CD14-positive monocyte (primary cell): ENCODE measurements at regions not wholly inside any gene's neighbourhood (a gene's known extent, or its start where the extent isn't known, plus 50 kb on each side); places are given as distances from the start of the nearest gene placed in this dataset.
"Not testable (repeated sequence)": the region's sequence is repeated elsewhere in the genome, so short reads cannot be mapped to it uniquely, and the experiment has no call there.

Source experiments
- DNase-seq, 3 donors: peaks; one replicate each; pipeline ENCODE4 v3.0.0-alpha.2; 2011 to 2022
- H2AFZ ChIP-seq: 2 replicates; pipeline ENCODE4 v1.6.0; 2012; ENCODE audit warnings: mild to moderate bottlenecking, low read depth, low read length, inconsistent platforms; ENCODE audit not compliant: insufficient read depth, poor library complexity, severe bottlenecking
- H3K27ac ChIP-seq, 2 donors: 1 replicate in 1 of 2; 2 replicates in 1 of 2; pipeline ENCODE4 v1.5.1; 2012 to 2013; ENCODE audit warnings: low read length in 2 of 2, control low read depth in 1 of 2, inconsistent platforms in 1 of 2, low read depth in 1 of 2, mild to moderate bottlenecking in 1 of 2
- H3K27me3 ChIP-seq, 2 donors: one replicate each; pipeline versions ENCODE4 v1.6.0 to v1.6.1; 2011 to 2013; ENCODE audit warnings: low read length in 2 of 2; ENCODE audit not compliant: control insufficient read depth in 2 of 2, insufficient read depth in 2 of 2
- H3K36me3 ChIP-seq, 2 donors: replicated peaks in 1 of 2; 1 replicate in 1 of 2; 2 replicates in 1 of 2; pipeline versions ENCODE4 v1.5.1 to v1.6.1; 2012 to 2013; ENCODE audit warnings: low read length in 2 of 2, control low read depth in 1 of 2, inconsistent platforms in 1 of 2, mild to moderate bottlenecking in 1 of 2; ENCODE audit not compliant: insufficient read depth in 2 of 2, control insufficient read depth in 1 of 2
- H3K4me1 ChIP-seq, 2 donors: 1 replicate in 1 of 2; 2 replicates in 1 of 2; pipeline versions ENCODE4 v1.5.1 to v1.6.1; 2012 to 2013; ENCODE audit warnings: low read length in 2 of 2, control low read depth in 1 of 2, inconsistent platforms in 1 of 2, mild to moderate bottlenecking in 1 of 2, moderate library complexity in 1 of 2; ENCODE audit not compliant: insufficient read depth in 2 of 2, control insufficient read depth in 1 of 2
- H3K4me2 ChIP-seq: replicated peaks from 2 replicates; pipeline ENCODE3; 2012; ENCODE audit warnings: low read length, moderate library complexity, mild to moderate bottlenecking; ENCODE audit not compliant: poor library complexity, severe bottlenecking; ENCODE audit errors: extremely low read depth
- H3K4me3 ChIP-seq, 3 experiments: fragments of 200-600 bp in 1 of 3; sonication (generic) in 1 of 3; replicated peaks in 1 of 3; 1 replicate in 2 of 3; 2 replicates in 1 of 3; pipeline ENCODE4 v1.5.1; 2011 to 2013; ENCODE audit warnings: low read length in 3 of 3, mild to moderate bottlenecking in 3 of 3, control low read depth in 2 of 3, low read depth in 2 of 3, inconsistent platforms in 1 of 3, moderate library complexity in 1 of 3
- H3K79me2 ChIP-seq: 2 replicates; pipeline ENCODE4 v1.6.0; 2012; ENCODE audit warnings: mild to moderate bottlenecking, control low read depth, inconsistent platforms, low read length, moderate library complexity; ENCODE audit not compliant: insufficient read depth
- H3K9ac ChIP-seq: 2 replicates; pipeline ENCODE4 v1.6.0; 2017; ENCODE audit warnings: low read length, mild to moderate bottlenecking; ENCODE audit not compliant: insufficient read depth, poor library complexity, severe bottlenecking
- H3K9me3 ChIP-seq, 2 donors: replicated peaks in 1 of 2; 1 replicate in 1 of 2; 2 replicates in 1 of 2; pipeline versions ENCODE4 v1.5.1 to v1.6.1; 2012 to 2013; ENCODE audit warnings: low read length in 2 of 2, control low read depth in 1 of 2; ENCODE audit not compliant: control insufficient read depth in 1 of 2, insufficient read depth in 1 of 2
- H4K20me1 ChIP-seq: 2 replicates; pipeline ENCODE4 v1.6.0; 2012; ENCODE audit warnings: mild to moderate bottlenecking, low read length, control low read depth, moderate library complexity; ENCODE audit not compliant: insufficient read depth
- H3K27ac Mint-ChIP-seq, 7 donors: one replicate each; pipeline ENCODE4 v1.8.0; 2020; ENCODE audit warnings: mild to moderate bottlenecking in 7 of 7, mixed read lengths in 7 of 7, moderate library complexity in 6 of 7, inconsistent platforms in 2 of 7
- H3K27me3 Mint-ChIP-seq, 3 donors: one replicate each; pipeline ENCODE4 v1.8.0; 2021 to 2022; ENCODE audit warnings: low read depth in 3 of 3, mild to moderate bottlenecking in 3 of 3, mixed read lengths in 3 of 3, moderate library complexity in 3 of 3, inconsistent platforms in 1 of 3
- H3K36me3 Mint-ChIP-seq, 2 donors: one replicate each; pipeline ENCODE4 v1.8.0; 2020; ENCODE audit warnings: mixed read lengths in 2 of 2, inconsistent platforms in 1 of 2, mild to moderate bottlenecking in 1 of 2
- H3K4me1 Mint-ChIP-seq: one replicate; pipeline ENCODE4 v1.8.0; 2020; ENCODE audit warnings: mild to moderate bottlenecking, mixed read lengths
- H3K4me3 Mint-ChIP-seq, 2 donors: one replicate each; pipeline ENCODE4 v1.8.0; 2020; ENCODE audit warnings: mild to moderate bottlenecking in 2 of 2, mixed read lengths in 2 of 2, moderate library complexity in 1 of 2
- H3K9me3 Mint-ChIP-seq, 7 donors: one replicate each; pipeline ENCODE4 v1.8.0; 2020 to 2022; ENCODE audit warnings: mixed read lengths in 7 of 7, mild to moderate bottlenecking in 6 of 7, moderate library complexity in 6 of 7, inconsistent platforms in 2 of 7
- WGBS: methylation state at CpG from one replicate; pipeline ENCODE4 v1.1.5; 2013; ENCODE audit warnings: missing lambda C conversion rate; ENCODE audit not compliant: insufficient coverage; 5-methylcytosine and 5-hydroxymethylcytosine counted together
- intact Hi-C, 2 donors: fragments of 100-400 bp; cut with micrococcal nuclease; formaldehyde crosslinking; loops; one replicate each; pipeline versions ENCODE4 v1.15.0 to v1.15.1; 2023
- TF ChIP-seq, protein P1 (sequence below): fragments of 200-600 bp; IDR thresholded peaks from one replicate; pipeline ENCODE4 v1.8.0; 2022; ENCODE audit warnings: antibody characterized with exemption, mild to moderate bottlenecking

DNA sequence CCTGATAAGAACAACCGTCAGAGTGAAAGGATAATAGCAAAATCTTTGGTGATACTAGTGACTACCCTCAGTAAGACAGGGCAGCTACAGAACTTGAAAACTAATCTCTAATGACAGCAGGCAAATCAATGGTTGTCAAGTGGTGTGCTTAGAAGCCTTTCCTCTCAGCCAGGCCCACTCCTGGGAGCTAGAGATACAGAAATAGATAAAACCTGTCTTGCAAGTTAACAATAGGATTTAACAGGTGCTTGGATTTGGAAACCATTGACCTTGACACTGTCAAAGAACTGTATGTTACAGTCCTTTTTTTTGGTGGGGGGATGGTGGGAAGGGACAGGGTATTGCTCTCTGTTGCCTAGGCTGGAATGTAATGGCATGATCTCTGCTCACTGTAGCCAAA is 118.6 kb downstream of the BASP1 start:
- no CpG with 5 or more reads among the region's 1 CpG for WGBS
- H3K27ac Mint-ChIP-seq = peak overlapping the region in 1 of 7 donors; percentile 47

DNA sequence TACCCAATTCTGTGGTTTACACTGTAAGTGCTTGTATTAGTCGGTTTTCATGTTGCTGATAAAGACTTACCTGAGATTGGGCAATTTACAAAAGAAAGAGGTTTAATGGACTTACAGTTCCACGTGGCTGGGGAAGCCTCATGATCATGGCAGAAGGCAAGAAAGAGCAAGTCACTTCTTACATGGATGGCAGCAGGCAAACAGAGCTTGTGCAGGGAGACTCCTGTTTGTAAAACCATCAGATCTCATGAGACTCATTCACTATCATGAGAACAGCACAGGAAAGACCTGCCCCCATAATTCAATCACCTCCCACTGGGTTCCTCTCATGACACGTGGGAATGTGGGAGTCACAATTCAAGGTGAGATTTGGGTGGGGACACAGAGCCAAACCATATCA is 119.3 kb downstream of the BASP1 start:
- H3K4me3 ChIP-seq, H3K27me3 Mint-ChIP-seq, H3K4me2 ChIP-seq, H3K9ac ChIP-seq, H3K4me1 Mint-ChIP-seq, DNase-seq, H3K27me3 ChIP-seq, H3K36me3 ChIP-seq, H2AFZ ChIP-seq, H4K20me1 ChIP-seq, intact Hi-C loops, H3K27ac Mint-ChIP-seq, H3K4me3 Mint-ChIP-seq, H3K4me1 ChIP-seq, H3K36me3 Mint-ChIP-seq, H3K79me2 ChIP-seq, H3K27ac ChIP-seq: not testable (repeated sequence)
- WGBS = 76% methylated on average over 2 of the region's 3 CpGs
- peaks cover 17 to 26% of the 10 kb centered on the region in 2 donors for H3K9me3 ChIP-seq
- H3K9me3 Mint-ChIP-seq = peaks cover 16 to 41% (median 33%) of the 10 kb centered on the region in 7 donors

More for the DNA sequence above, 118.6 kb downstream of the BASP1 start:
- Mint-ChIP-seq H3K27me3 (no peaks in the 10 kb centered on the region), H3K4me3 (no peak overlapping the region), H3K4me1 (peaks cover 2% of the 10 kb centered on the region), H3K36me3 (no peaks in the 10 kb centered on the region), H3K9me3 (peaks cover 22 to 46% (median 36%) of the 10 kb centered on the region in 7 donors)
- Histone ChIP-seq H3K9me3 (peaks cover 17 to 27% of the 10 kb centered on the region in 2 donors), H3K36me3 (no peaks in the 10 kb centered on the region), H3K9ac (no peak overlapping the region), H2AFZ (no peak overlapping the region), H3K4me3 (no peak overlapping the region), H3K4me2 (no peak overlapping the region), H3K27me3 (no peaks in the 10 kb centered on the region), H3K27ac (no peak overlapping the region), H4K20me1 (no peaks in the 10 kb centered on the region), H3K4me1 (no peaks in the 10 kb centered on the region), H3K79me2 (no peaks in the 10 kb centered on the region)
- intact Hi-C loops = no loop called here
- TF ChIP-seq, protein P1, sequence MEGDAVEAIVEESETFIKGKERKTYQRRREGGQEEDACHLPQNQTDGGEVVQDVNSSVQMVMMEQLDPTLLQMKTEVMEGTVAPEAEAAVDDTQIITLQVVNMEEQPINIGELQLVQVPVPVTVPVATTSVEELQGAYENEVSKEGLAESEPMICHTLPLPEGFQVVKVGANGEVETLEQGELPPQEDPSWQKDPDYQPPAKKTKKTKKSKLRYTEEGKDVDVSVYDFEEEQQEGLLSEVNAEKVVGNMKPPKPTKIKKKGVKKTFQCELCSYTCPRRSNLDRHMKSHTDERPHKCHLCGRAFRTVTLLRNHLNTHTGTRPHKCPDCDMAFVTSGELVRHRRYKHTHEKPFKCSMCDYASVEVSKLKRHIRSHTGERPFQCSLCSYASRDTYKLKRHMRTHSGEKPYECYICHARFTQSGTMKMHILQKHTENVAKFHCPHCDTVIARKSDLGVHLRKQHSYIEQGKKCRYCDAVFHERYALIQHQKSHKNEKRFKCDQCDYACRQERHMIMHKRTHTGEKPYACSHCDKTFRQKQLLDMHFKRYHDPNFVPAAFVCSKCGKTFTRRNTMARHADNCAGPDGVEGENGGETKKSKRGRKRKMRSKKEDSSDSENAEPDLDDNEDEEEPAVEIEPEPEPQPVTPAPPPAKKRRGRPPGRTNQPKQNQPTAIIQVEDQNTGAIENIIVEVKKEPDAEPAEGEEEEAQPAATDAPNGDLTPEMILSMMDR = no peak
- DNase-seq = no peak
